OCI-LY3 (cell line): ENCODE measurements at regions not wholly inside any gene's neighbourhood (a gene's known extent, or its start where the extent isn't known, plus 50 kb on each side); places are given as distances from the start of the nearest gene placed in this dataset.

Source experiments
- H2AFZ ChIP-seq: fragments of 200-600, 300-600 bp; shearing (Covaris generic); 2 replicates; pipeline ENCODE4 v1.6.0; 2014; ENCODE audit warnings: antibody characterized with exemption, low read depth, low read length
- H3K27ac ChIP-seq: fragments of 200-600, 300-600 bp; sonication (generic); 2 replicates; pipeline ENCODE4 v1.5.1; 2014; ENCODE audit warnings: mild to moderate bottlenecking, low read length, moderate library complexity, mixed read lengths
- H3K27me3 ChIP-seq: fragments of 200-600, 300-600 bp; sonication (generic); 2 replicates; pipeline ENCODE4 v1.6.1; 2014; ENCODE audit warnings: low read depth, low read length, mixed read lengths
- H3K36me3 ChIP-seq: fragments of 200-600, 300-600 bp; sonication (generic); replicated peaks from 2 replicates; pipeline ENCODE3; 2014; ENCODE audit warnings: low read depth, low read length, mixed read lengths
- H3K4me1 ChIP-seq: fragments of 300-600, 200-600 bp; sonication (generic); 2 replicates; pipeline ENCODE4 v1.6.1; 2014; ENCODE audit warnings: low read length, mixed read lengths
- H3K4me2 ChIP-seq: fragments of 200-600, 300-600 bp; sonication (generic); 2 replicates; pipeline ENCODE4 v1.6.1; 2014; ENCODE audit warnings: low read length, mixed read lengths
- H3K4me3 ChIP-seq: fragments of 300-600, 200-600 bp; sonication (generic); 2 replicates; pipeline ENCODE4 v1.5.1; 2014; ENCODE audit warnings: antibody characterized with exemption, mild to moderate bottlenecking, low read length, moderate library complexity
- H3K79me2 ChIP-seq: fragments of 300-600, 200-600 bp; shearing (Covaris generic); 2 replicates; pipeline ENCODE4 v1.6.1; 2014; ENCODE audit warnings: mild to moderate bottlenecking, low read length, mixed read lengths
- H3K9ac ChIP-seq: fragments of 300-600, 200-600 bp; shearing (Covaris generic); 2 replicates; pipeline ENCODE4 v1.6.0; 2014; ENCODE audit warnings: mild to moderate bottlenecking, low read length, moderate library complexity
- H3K9me3 ChIP-seq: fragments of 200-600, 300-600 bp; shearing (Covaris generic); 2 replicates; pipeline ENCODE4 v1.6.1; 2014; ENCODE audit warnings: low read length, mixed read lengths; ENCODE audit not compliant: insufficient read depth
- H4K20me1 ChIP-seq: fragments of 200-600, 300-600 bp; sonication (generic); 2 replicates; pipeline ENCODE4 v1.6.1; 2016; ENCODE audit warnings: low read length, mixed read lengths; ENCODE audit not compliant: insufficient read depth
- CTCF ChIP-seq: fragments of 200-600, 300-600 bp; sonication (generic); IDR thresholded peaks from 2 replicates; pipeline ENCODE4 v1.5.1; 2014; ENCODE audit warnings: antibody characterized with exemption, low read length, low read depth
- EZH2phosphoT487 ChIP-seq: fragments of 200-600 bp; shearing (Covaris generic); IDR thresholded peaks from 2 replicates; pipeline ENCODE4 v1.6.1; 2018; ENCODE audit warnings: antibody characterized with exemption, mixed run types, low read depth

- H3K4me3 ChIP-seq: no peak overlapping the region
- no peak overlapping the region for H2AFZ ChIP-seq
- H3K9me3 ChIP-seq: no peaks in the 10 kb centered on the region
- no peak overlapping the region for H3K4me2 ChIP-seq
- no peaks in the 10 kb centered on the region for H3K4me1 ChIP-seq
- TF ChIP-seq CTCF (no peak), EZH2phosphoT487 (no peak)
- no peaks in the 10 kb centered on the region for H4K20me1 ChIP-seq
- no peaks in the 10 kb centered on the region for H3K79me2 ChIP-seq
- no peak overlapping the region for H3K27ac ChIP-seq
- no peak overlapping the region for H3K9ac ChIP-seq
- no peaks in the 10 kb centered on the region for H3K27me3 ChIP-seq
- no peaks in the 10 kb centered on the region for H3K36me3 ChIP-seq
Measured at GRCh38 chr4:20119141-20119540, 132.6 kb upstream of the SLIT2 start.

GRCh38 chr4:20109391-20109790 is 142.3 kb upstream of the SLIT2 start:
- no peaks in the 10 kb centered on the region for H3K79me2 ChIP-seq
- no peaks in the 10 kb centered on the region for H4K20me1 ChIP-seq
- no peaks in the 10 kb centered on the region for H3K9me3 ChIP-seq
- no peak overlapping the region for H3K9ac ChIP-seq
- TF ChIP-seq CTCF: no peak
- TF ChIP-seq EZH2phosphoT487: no peak
- no peak overlapping the region for H3K4me3 ChIP-seq
- H3K27me3 ChIP-seq: no peaks in the 10 kb centered on the region
- no peak overlapping the region for H2AFZ ChIP-seq
- H3K36me3 ChIP-seq: no peaks in the 10 kb centered on the region
- no peak overlapping the region for H3K4me2 ChIP-seq
- no peak overlapping the region for H3K27ac ChIP-seq
- no peaks in the 10 kb centered on the region for H3K4me1 ChIP-seq

GRCh38 chr4:20106921-20107320 is 144.8 kb upstream of the SLIT2 start:
- H2AFZ ChIP-seq: no peak overlapping the region
- H3K4me2 ChIP-seq: no peak overlapping the region

GRCh38 chr4:20101831-20102230 is 149.9 kb upstream of the SLIT2 start:
- H3K9me3 ChIP-seq: no peaks in the 10 kb centered on the region
- H3K27me3 ChIP-seq: no peaks in the 10 kb centered on the region

More at GRCh38 chr4:20106921-20107320, 144.8 kb upstream of the SLIT2 start:
- H3K4me3 ChIP-seq: no peak overlapping the region
- TF ChIP-seq EZH2phosphoT487 (no peak), CTCF (no peak)
- no peak overlapping the region for H3K9ac ChIP-seq
- H4K20me1 ChIP-seq: no peaks in the 10 kb centered on the region
- H3K79me2 ChIP-seq: no peaks in the 10 kb centered on the region
- H3K9me3 ChIP-seq: no peaks in the 10 kb centered on the region
- no peak overlapping the region for H3K27ac ChIP-seq
- no peaks in the 10 kb centered on the region for H3K4me1 ChIP-seq
- no peaks in the 10 kb centered on the region for H3K27me3 ChIP-seq
- no peaks in the 10 kb centered on the region for H3K36me3 ChIP-seq

More at GRCh38 chr4:20101831-20102230, 149.9 kb upstream of the SLIT2 start:
- no peak overlapping the region for H3K4me2 ChIP-seq
- H3K9ac ChIP-seq: no peak overlapping the region
- no peak overlapping the region for H2AFZ ChIP-seq
- H4K20me1 ChIP-seq: no peaks in the 10 kb centered on the region
- no peaks in the 10 kb centered on the region for H3K36me3 ChIP-seq
- TF ChIP-seq CTCF (no peak), EZH2phosphoT487 (no peak)
- H3K4me3 ChIP-seq: no peak overlapping the region
- no peaks in the 10 kb centered on the region for H3K79me2 ChIP-seq
- H3K27ac ChIP-seq: no peak overlapping the region
- no peaks in the 10 kb centered on the region for H3K4me1 ChIP-seq
